Testis (tissue), 2 donors: ENCODE measurements at regions not wholly inside any gene's neighbourhood (a gene's known extent, or its start where the extent isn't known, plus 50 kb on each side); places are given as distances from the start of the nearest gene placed in this dataset.
"Not testable (repeated sequence)": the region's sequence is repeated elsewhere in the genome, so short reads cannot be mapped to it uniquely, and the experiment has no call there.

Experiments used
- CTCF ChIP-seq, 3 experiments: fragments of 450-650 bp in 2 of 3; fragments of 200-600 bp in 1 of 3; sonication (generic) in 1 of 3; IDR thresholded peaks; one replicate each; pipeline ENCODE4 v1.5.1; 2016 to 2019; ENCODE audit warnings: antibody characterized with exemption in 3 of 3, mild to moderate bottlenecking in 2 of 3, moderate library complexity in 1 of 3
- POLR2A ChIP-seq: fragments of 450-650 bp; IDR thresholded peaks from one replicate; pipeline ENCODE4 v1.6.1; 2017; ENCODE audit warnings: antibody characterized with exemption, mild to moderate bottlenecking, moderate library complexity

GRCh38 chr10:47711428-47711827 is 52.0 kb downstream of the SYT15B start:
- not testable (repeated sequence) for TF ChIP-seq CTCF (IDR thresholded peaks at IDR 0.05); POLR2A
